ENCODE measurements at regions not wholly inside any gene's neighbourhood (a gene's known extent, or its start where the extent isn't known, plus 50 kb on each side); places are given as distances from the start of the nearest gene placed in this dataset.

DNA sequence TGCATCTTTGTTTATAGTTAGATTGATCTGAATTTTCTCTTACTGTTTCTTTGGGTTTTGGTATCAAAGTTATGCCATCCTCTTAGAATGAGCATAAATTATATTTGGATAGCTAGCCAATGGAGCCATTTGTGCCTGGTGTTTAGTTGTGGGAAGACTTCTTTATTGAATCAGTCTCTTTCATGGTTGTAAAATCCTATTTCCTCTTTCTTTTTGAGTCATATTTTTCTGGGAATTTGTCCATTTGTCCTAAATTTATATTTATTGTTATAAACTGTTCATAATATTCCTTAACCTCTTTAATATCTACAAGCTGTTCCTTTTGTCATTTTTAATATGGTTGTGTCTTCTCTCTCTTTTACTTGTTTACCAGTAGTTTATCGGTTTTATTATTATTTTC is 462.5 kb downstream of the AEBP2 start:
- intact Hi-C loops (cut with micrococcal nuclease), result no loop called here
- H2AFZ ChIP-seq (ENCODE audit: insufficient read depth, low read depth, low read length, poor library complexity, severe bottlenecking), result no peak overlapping the region
- WGBS (ENCODE audit: insufficient coverage), result no CpG with 5 or more reads among the region's 1 CpG
- H3K4me2 ChIP-seq (replicated peaks; ENCODE audit: extremely low read depth, low read length, poor library complexity, severe bottlenecking), result no peak overlapping the region
- Mint-ChIP-seq H3K9me3 (peaks cover under 1 to 11% (median 7%) of the 10 kb centered on the region in 7 donors), H3K27me3 (ENCODE audit: low read depth in 3 of 3) (no peaks in the 10 kb centered on the region), H3K4me3 (no peak overlapping the region), H3K27ac (no peak overlapping the region), H3K36me3 (no peaks in the 10 kb centered on the region), H3K4me1 (peaks cover 1% of the 10 kb centered on the region)
- H3K4me1 ChIP-seq (ENCODE audit: control insufficient read depth in 1 of 2, insufficient read depth in 2 of 2, low read length in 2 of 2), result no peaks in the 10 kb centered on the region
- no peak overlapping the region for H3K4me3 ChIP-seq (replicated peaks in 1 of 3; ENCODE audit: low read depth in 2 of 3, low read length in 3 of 3)
- no peak overlapping the region for H3K27ac ChIP-seq (ENCODE audit: low read depth in 1 of 2, low read length in 2 of 2)
- no peak for DNase-seq
- no peaks in the 10 kb centered on the region for H3K27me3 ChIP-seq (ENCODE audit: control insufficient read depth in 2 of 2, insufficient read depth in 2 of 2, low read length in 2 of 2)
- no peak overlapping the region for H3K9ac ChIP-seq (ENCODE audit: insufficient read depth, low read length, poor library complexity, severe bottlenecking)
- no peaks in the 10 kb centered on the region for H3K79me2 ChIP-seq (ENCODE audit: insufficient read depth, low read length)
- H3K36me3 ChIP-seq (replicated peaks in 1 of 2; ENCODE audit: control insufficient read depth in 1 of 2, insufficient read depth in 2 of 2, low read length in 2 of 2), result no peaks in the 10 kb centered on the region
- TF ChIP-seq, protein P1, sequence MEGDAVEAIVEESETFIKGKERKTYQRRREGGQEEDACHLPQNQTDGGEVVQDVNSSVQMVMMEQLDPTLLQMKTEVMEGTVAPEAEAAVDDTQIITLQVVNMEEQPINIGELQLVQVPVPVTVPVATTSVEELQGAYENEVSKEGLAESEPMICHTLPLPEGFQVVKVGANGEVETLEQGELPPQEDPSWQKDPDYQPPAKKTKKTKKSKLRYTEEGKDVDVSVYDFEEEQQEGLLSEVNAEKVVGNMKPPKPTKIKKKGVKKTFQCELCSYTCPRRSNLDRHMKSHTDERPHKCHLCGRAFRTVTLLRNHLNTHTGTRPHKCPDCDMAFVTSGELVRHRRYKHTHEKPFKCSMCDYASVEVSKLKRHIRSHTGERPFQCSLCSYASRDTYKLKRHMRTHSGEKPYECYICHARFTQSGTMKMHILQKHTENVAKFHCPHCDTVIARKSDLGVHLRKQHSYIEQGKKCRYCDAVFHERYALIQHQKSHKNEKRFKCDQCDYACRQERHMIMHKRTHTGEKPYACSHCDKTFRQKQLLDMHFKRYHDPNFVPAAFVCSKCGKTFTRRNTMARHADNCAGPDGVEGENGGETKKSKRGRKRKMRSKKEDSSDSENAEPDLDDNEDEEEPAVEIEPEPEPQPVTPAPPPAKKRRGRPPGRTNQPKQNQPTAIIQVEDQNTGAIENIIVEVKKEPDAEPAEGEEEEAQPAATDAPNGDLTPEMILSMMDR (IDR thresholded peaks at IDR 0.05), result no peak
- H3K9me3 ChIP-seq (replicated peaks in 1 of 2; ENCODE audit: control insufficient read depth in 1 of 2, insufficient read depth in 1 of 2, low read length in 2 of 2), result peaks cover 0 to 9% of the 10 kb centered on the region in 2 donors
- H4K20me1 ChIP-seq (ENCODE audit: insufficient read depth, low read length), result no peaks in the 10 kb centered on the region

DNA sequence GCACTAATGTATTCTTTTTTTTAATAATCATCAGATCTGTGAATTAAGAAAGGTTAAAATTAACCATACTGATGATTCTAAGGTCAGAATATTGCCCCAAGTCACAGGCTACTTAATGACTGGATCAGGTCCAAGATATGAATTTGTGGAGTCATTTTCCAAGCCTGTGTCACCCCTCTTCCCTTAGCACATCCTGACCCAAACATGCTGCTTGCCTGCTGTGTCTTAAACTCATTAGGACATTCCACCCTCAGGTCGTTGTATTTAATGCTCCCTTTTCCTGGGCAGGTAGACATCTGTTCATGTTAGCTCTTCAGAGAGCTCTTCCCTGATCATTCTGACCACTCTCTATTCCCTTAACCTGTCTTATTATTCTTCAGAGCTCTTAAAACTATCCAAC is 463.5 kb upstream of the PDE3A start:
- H3K27ac Mint-ChIP-seq, result no peak overlapping the region
- Histone ChIP-seq H3K27ac (ENCODE audit: low read depth in 1 of 2, low read length in 2 of 2) (no peak overlapping the region), H3K4me1 (ENCODE audit: control insufficient read depth in 1 of 2, insufficient read depth in 2 of 2, low read length in 2 of 2) (peaks cover 16 to 19% of the 10 kb centered on the region in 2 donors), H2AFZ (ENCODE audit: insufficient read depth, low read depth, low read length, poor library complexity, severe bottlenecking) (no peak overlapping the region), H3K9me3 (replicated peaks in 1 of 2; ENCODE audit: control insufficient read depth in 1 of 2, insufficient read depth in 1 of 2, low read length in 2 of 2) (peaks cover 0 to 9% of the 10 kb centered on the region in 2 donors), H3K4me3 (replicated peaks in 1 of 3; ENCODE audit: low read depth in 2 of 3, low read length in 3 of 3) (no peak overlapping the region), H3K9ac (ENCODE audit: insufficient read depth, low read length, poor library complexity, severe bottlenecking) (no peak overlapping the region), H3K79me2 (ENCODE audit: insufficient read depth, low read length) (no peaks in the 10 kb centered on the region), H3K27me3 (ENCODE audit: control insufficient read depth in 2 of 2, insufficient read depth in 2 of 2, low read length in 2 of 2) (no peaks in the 10 kb centered on the region), H3K4me2 (replicated peaks; ENCODE audit: extremely low read depth, low read length, poor library complexity, severe bottlenecking) (no peak overlapping the region), H3K36me3 (replicated peaks in 1 of 2; ENCODE audit: control insufficient read depth in 1 of 2, insufficient read depth in 2 of 2, low read length in 2 of 2) (no peaks in the 10 kb centered on the region), H4K20me1 (ENCODE audit: insufficient read depth, low read length) (no peaks in the 10 kb centered on the region)
- no peak overlapping the region for H3K4me3 Mint-ChIP-seq
- peaks cover 19% of the 10 kb centered on the region for H3K4me1 Mint-ChIP-seq
- WGBS (ENCODE audit: insufficient coverage), result 33% methylated on average over 1 of the region's 1 CpG
- H3K9me3 Mint-ChIP-seq, result peaks cover 0 to 11% (median 7%) of the 10 kb centered on the region in 7 donors
- no peak for DNase-seq
- intact Hi-C loops (cut with micrococcal nuclease), result no loop called here
- TF ChIP-seq, protein P1 (IDR thresholded peaks at IDR 0.05), result no peak
- H3K36me3 Mint-ChIP-seq, result no peaks in the 10 kb centered on the region
- no peaks in the 10 kb centered on the region for H3K27me3 Mint-ChIP-seq (ENCODE audit: low read depth in 3 of 3)
